ENCODE measurements at regions not wholly inside any gene's neighbourhood (a gene's known extent, or its start where the extent isn't known, plus 50 kb on each side); places are given as distances from the start of the nearest gene placed in this dataset.

GRCh38 chr1:9459816-9460407 lies 79.4 kb upstream of the SLC25A33 start:
- TF ChIP-seq POLR2AphosphoS5 (IDR thresholded peaks at IDR 0.05; ENCODE audit: low read depth, low read length) (no peak), TAF1 (IDR thresholded peaks at IDR 0.05; ENCODE audit: borderline replicate concordance, insufficient read depth, low read length) (no peak), SIN3A (IDR thresholded peaks at IDR 0.05; ENCODE audit: borderline replicate concordance, insufficient read depth, low read length) (no peak), REST (IDR thresholded peaks at IDR 0.05; ENCODE audit: insufficient read depth in 1 of 2, low read depth in 2 of 2, low read length in 2 of 2) (no peak)
